ENCODE measurements at regions not wholly inside any gene's neighbourhood (a gene's known extent, or its start where the extent isn't known, plus 50 kb on each side); places are given as distances from the start of the nearest gene placed in this dataset.

DNA sequence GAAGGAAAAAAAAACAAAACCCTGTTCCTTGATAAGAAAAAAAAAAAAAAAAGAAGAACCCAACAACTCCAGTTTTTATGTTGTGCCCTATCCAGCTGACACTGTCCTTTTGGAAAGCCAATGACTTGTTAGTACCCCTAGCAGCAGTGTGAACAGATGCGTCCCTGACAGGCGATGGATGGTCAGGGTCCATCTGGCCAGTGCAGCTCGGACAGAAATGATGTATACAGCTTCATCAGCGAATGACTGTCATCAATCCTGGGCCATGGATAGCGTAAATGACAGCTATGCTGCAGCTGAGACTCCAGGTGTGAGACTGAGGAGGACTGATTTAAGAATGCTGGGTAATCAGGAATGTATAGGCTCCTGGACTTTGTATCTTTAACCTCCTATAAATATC is 318.8 kb upstream of the FIGN start:
- H3K4me3 ChIP-seq (ENCODE audit: low read depth, low read length): no peak overlapping the region
- TF ChIP-seq ZNF138 (tag by site-specific recombination; IDR thresholded peaks at IDR 0.05; ENCODE audit: borderline replicate concordance) (no peak), ZBTB7A (tag by site-specific recombination; IDR thresholded peaks at IDR 0.05; ENCODE audit: low read depth) (no peak), KLF7 (tag by site-specific recombination; IDR thresholded peaks at IDR 0.05; ENCODE audit: borderline replicate concordance) (no peak), ZNF529 (tag by site-specific recombination; IDR thresholded peaks at IDR 0.05; ENCODE audit: insufficient replicate concordance) (no peak), OSR2 (tag by site-specific recombination; IDR thresholded peaks at IDR 0.05) (no peak), ZBTB8A (tag by site-specific recombination; IDR thresholded peaks at IDR 0.05) (no peak), ZNF391 (tag by site-specific recombination; IDR thresholded peaks at IDR 0.05; ENCODE audit: borderline replicate concordance, low read depth) (no peak), ZNF707 (tag by site-specific recombination; IDR thresholded peaks at IDR 0.05) (no peak), ZNF266 (tag by site-specific recombination; IDR thresholded peaks at IDR 0.05; ENCODE audit: low read depth) (no peak), ZNF585B (tag by site-specific recombination; IDR thresholded peaks at IDR 0.05) (no peak), ZBTB20 (tag by site-specific recombination; IDR thresholded peaks at IDR 0.05) (no peak), ZNF23 (tag by site-specific recombination; IDR thresholded peaks at IDR 0.05; ENCODE audit: borderline replicate concordance) (no peak)
- TF ChIP-seq, protein P1, sequence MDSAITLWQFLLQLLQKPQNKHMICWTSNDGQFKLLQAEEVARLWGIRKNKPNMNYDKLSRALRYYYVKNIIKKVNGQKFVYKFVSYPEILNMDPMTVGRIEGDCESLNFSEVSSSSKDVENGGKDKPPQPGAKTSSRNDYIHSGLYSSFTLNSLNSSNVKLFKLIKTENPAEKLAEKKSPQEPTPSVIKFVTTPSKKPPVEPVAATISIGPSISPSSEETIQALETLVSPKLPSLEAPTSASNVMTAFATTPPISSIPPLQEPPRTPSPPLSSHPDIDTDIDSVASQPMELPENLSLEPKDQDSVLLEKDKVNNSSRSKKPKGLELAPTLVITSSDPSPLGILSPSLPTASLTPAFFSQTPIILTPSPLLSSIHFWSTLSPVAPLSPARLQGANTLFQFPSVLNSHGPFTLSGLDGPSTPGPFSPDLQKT (IDR thresholded peaks at IDR 0.05; ENCODE audit: borderline replicate concordance, low read depth, low read length): no peak
- CTCF ChIA-PET: no interaction called here
- H3K9me3 ChIP-seq (ENCODE audit: control insufficient read depth, insufficient read depth, low read depth, low read length): no peaks in the 10 kb centered on the region
- H3K4me1 ChIP-seq (ENCODE audit: control insufficient read depth, insufficient read depth, low read length): no peaks in the 10 kb centered on the region
- no peaks in the 10 kb centered on the region for H3K36me3 ChIP-seq (ENCODE audit: control insufficient read depth in 2 of 2, insufficient read depth in 1 of 2, low read length in 2 of 2)
- POLR2A ChIA-PET: no interaction called here
- H3K27ac ChIP-seq (ENCODE audit: extremely low read depth, low read depth, low read length): no peak overlapping the region

- Histone ChIP-seq H3K4me1 (ENCODE audit: control insufficient read depth, insufficient read depth, low read length) (no peaks in the 10 kb centered on the region), H3K9me3 (ENCODE audit: control insufficient read depth, insufficient read depth, low read depth, low read length) (no peaks in the 10 kb centered on the region), H3K4me3 (ENCODE audit: low read depth, low read length) (no peak overlapping the region), H3K27ac (ENCODE audit: extremely low read depth, low read depth, low read length) (no peak overlapping the region), H3K36me3 (ENCODE audit: control insufficient read depth in 2 of 2, insufficient read depth in 1 of 2, low read length in 2 of 2) (no peaks in the 10 kb centered on the region)
- TF ChIP-seq ZNF560 (tag by site-specific recombination; IDR thresholded peaks at IDR 0.05; ENCODE audit: borderline replicate concordance) (no peak), ZNF140 (tag by site-specific recombination; IDR thresholded peaks at IDR 0.05) (no peak), ZNF521 (tag by site-specific recombination; IDR thresholded peaks at IDR 0.05) (no peak), ZNF324 (tag by site-specific recombination; IDR thresholded peaks at IDR 0.05) (no peak), ZNF302 (tag by site-specific recombination; IDR thresholded peaks at IDR 0.05; ENCODE audit: low read depth) (no peak), ZNF2 (tag by site-specific recombination; IDR thresholded peaks at IDR 0.05) (no peak), ZNF223 (tag by site-specific recombination; IDR thresholded peaks at IDR 0.05) (no peak), ZNF148 (tag by site-specific recombination; IDR thresholded peaks at IDR 0.05; ENCODE audit: borderline replicate concordance) (no peak), GLIS2 (tag by site-specific recombination; IDR thresholded peaks at IDR 0.05) (no peak), SP7 (tag by site-specific recombination; IDR thresholded peaks at IDR 0.05) (no peak), HOXA7 (CRISPR knock-in tag; IDR thresholded peaks at IDR 0.05; ENCODE audit: borderline replicate concordance) (no peak), YY1 (tag by site-specific recombination; IDR thresholded peaks at IDR 0.05) (no peak), GLI2 (tag by site-specific recombination; IDR thresholded peaks at IDR 0.05; ENCODE audit: borderline replicate concordance, low read depth) (no peak), HIC1 (tag by site-specific recombination; IDR thresholded peaks at IDR 0.05) (no peak), ZFHX2 (tag by site-specific recombination; conservative IDR thresholded peaks at IDR 0.05) (no peak), KLF1 (tag by site-specific recombination; IDR thresholded peaks at IDR 0.05) (no peak)
- TF ChIP-seq, protein P2, sequence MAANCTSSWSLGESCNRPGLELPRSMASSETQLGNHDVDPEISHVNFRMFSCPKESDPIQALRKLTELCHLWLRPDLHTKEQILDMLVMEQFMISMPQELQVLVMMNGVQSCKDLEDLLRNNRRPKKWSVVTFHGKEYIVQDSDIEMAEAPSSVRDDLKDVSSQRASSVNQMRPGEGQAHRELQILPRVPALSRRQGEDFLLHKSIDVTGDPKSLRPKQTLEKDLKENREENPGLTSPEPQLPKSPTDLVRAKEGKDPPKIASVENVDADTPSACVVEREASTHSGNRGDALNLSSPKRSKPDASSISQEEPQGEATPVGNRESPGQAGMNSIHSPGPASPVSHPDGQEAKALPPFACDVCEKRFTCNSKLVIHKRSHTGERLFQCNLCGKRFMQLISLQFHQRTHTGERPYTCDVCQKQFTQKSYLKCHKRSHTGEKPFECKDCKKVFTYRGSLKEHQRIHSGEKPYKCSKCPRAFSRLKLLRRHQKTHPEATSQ (tag by site-specific recombination; IDR thresholded peaks at IDR 0.05): no peak
- CTCF ChIA-PET: no interaction called here
- POLR2A ChIA-PET: no interaction called here
These were observed 317.2 kb upstream of the FIGN start for GRCh38 chr2:164053021-164053420.

All from HEK293 (cell line).